ENCODE measurements at regions not wholly inside any gene's neighbourhood (a gene's known extent, or its start where the extent isn't known, plus 50 kb on each side); places are given as distances from the start of the nearest gene placed in this dataset.

DNA sequence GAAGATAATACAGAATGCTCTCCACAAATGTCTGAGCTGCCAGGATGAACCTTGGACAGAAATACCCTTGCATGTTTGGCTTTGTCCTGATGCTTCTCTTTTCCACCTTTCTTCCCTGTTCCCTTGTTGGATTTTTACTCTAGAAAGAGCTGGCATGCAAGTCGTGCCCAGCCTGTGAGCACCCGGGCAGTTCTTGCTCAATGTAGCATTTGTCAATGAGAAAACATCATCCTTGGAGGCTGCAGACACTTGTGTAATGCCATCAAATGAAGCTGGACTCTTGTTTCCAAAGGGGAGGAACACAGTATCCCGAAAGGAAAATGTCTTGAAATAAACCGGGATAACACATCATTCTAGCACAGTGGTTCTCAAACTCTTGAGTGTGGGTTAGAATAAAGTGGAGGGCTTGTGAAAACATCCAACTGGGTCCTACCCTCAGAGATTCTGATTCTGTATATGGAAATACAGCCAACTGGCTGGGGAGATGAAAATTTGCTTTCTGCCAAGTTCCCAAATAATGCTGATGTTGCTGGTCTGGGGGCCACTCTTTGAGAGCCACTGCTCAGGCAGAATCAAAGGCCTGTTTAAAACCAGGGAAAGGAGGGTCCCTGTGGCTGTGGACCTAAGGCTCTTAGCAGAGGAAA lies 237.2 kb downstream of the SPATA18 start:
- DNase-seq: no peak

DNA sequence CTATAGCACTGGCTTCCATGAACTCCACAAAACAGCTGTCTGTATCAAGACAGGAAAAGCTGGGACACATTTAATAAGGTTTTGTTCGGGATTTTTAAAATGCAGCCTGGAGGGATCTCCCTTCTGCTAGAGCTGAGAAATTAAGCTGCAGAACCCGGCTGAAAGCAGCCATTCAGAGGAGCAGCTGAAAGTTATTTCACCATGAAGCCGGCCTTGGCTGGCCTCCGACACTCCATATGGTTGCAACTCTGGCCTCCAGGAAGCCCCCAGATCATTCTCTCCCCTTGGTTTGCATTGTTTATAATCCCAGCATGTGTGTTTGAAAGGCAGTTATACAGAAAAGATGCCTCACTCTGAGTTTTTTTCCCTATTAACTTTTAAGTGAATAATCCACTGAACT lies 239.4 kb downstream of the SPATA18 start:
- no peak for DNase-seq

DNA sequence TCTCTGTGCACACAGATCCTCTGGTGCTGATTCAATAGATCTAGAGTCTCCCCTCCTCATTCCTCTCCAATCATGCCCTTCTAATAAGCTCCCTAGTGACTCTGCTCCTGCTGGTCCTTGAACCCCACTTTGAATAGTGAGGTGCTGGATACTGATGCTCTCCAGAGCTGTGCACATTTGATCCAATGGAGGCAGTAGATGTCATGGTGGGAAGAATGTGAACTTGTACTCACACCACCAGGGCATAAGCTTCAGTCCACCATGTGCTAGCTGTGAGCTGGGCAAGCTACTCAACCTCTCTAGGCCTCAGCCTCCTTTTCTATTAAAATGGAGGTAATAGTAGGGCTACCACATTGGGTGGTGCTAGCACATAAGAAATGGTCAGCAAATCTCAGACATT lies 241.1 kb downstream of the SPATA18 start:
- DNase-seq: no peak

GRCh38 chr4:52296341-52296740 lies 245.2 kb downstream of the SPATA18 start:
- DNase-seq: no peak

DNA sequence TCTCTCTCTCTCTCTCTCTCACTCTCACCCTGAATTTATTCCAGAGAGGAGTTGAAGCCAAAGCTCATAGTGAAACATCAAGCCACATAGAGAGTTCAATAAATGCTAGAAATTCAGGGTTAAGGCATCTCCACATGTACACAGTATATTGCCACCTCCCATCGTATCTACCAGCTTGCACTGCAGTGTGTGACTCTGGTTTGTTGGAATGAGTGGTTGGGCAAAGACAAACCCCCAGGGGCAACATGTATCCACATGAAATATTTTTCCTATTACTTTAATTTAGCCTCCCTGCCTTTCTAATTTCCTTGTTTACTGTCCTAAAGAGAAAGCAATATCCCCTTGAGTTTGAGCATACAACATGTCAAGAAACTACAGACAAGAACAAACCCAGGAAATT lies 247.3 kb downstream of the SPATA18 start:
- no peak for DNase-seq

GRCh38 chr4:52299120-52299519 lies 248.0 kb downstream of the SPATA18 start:
- no peak for DNase-seq

DNA sequence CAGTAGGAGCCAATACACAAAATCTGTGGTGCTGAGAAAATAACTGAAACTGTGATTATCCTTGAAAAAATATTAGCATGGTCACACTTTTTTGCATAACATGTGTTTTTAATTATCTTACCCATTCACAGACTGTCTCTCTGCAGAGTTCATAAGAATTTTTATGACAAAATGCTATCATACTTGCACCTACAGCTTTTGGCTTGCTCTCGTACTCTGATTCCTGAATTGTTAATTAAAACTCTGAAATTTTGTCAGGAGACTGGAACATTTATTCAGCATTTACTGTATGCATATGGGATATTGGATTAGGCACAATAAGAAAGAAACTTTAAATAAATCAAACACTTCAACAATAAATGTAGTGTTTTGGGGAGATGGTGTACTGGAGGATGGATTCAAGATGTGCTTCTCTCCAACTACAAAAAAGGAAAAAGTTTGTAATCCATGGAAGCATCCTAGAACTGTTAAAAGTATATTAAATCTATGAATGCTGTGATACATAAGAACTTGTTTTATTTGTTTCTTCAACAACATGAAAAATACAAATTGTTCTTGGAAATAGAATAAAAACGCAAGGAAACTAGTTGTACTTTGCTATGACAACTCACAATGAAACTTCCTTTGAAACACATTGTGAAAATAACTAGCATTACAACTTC lies 260.5 kb downstream of the SPATA18 start:
- no peak for DNase-seq

GRCh38 chr4:52312722-52313121 lies 261.6 kb downstream of the SPATA18 start:
- no peak for DNase-seq

- DNase-seq: no peak
Measured at GRCh38 chr4:52317361-52317879, 266.3 kb downstream of the SPATA18 start.

- no peak for DNase-seq
Measured at GRCh38 chr4:52317981-52318380, 266.9 kb downstream of the SPATA18 start.

GRCh38 chr4:52329894-52330293 lies 278.8 kb downstream of the SPATA18 start:
- no peak for DNase-seq

DNA sequence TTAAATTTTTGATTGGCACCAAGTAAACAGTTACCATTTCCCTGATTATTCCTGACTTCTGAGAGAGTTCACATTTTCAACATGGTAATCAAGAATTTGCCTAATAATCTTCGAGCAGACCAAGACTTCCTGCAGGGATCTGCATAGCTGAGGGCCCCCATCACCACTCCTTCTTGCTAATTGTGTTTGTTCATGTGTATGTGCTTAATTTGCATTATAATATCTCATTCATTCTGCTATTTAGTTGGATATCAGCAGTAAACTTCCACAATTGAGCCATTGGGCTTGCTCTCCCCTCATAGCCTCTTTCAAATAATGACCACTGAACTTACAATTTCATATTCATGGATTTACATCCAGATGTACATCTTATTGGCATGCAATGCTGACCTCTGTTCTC lies 292.5 kb downstream of the SPATA18 start:
- DNase-seq: no peak

- DNase-seq: no peak
Measured at GRCh38 chr4:52350926-52351325, 299.8 kb downstream of the SPATA18 start.

DNA sequence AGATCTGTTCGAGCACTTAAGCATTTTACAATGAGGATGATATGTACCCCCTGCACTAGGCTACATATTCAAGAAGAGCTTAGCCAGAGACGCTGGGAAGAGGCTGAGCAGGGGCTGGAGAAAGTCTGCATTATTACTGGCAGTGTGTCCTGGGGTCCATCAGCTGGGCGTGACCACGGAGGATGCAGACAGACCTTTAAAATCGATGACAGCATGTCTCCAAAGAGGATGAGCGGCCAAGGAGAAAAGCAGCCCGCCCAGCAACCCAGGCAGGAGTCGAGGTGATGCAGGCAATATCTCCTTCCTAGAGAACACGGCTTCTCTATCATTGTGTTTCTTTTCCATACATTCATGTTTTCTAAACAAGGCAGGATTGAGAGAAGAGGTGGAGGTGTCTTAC lies 300.7 kb downstream of the USP46 start:
- DNase-seq: no peak

DNA sequence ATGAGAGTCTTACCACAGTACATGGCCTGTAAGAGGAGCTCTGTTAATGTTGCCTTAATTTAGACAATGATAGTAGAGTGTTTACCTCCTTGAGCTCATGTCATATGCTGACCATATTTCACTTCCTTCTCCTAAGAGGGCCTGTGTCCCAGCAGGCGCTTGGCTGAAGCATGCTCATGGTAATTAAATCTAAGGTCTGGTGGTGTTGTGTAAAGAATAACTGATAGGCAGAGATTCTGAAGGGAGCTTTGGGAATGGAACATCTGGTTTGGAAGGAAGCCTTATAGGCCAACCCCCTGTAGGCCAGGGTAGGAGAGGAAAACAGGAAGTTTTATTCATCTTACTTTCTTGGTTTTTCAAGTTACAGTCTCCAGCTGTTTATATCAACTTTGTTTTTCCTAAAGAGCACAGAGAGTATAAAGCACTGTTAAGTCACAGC lies 300.2 kb downstream of the USP46 start:
- no peak for DNase-seq

DNA sequence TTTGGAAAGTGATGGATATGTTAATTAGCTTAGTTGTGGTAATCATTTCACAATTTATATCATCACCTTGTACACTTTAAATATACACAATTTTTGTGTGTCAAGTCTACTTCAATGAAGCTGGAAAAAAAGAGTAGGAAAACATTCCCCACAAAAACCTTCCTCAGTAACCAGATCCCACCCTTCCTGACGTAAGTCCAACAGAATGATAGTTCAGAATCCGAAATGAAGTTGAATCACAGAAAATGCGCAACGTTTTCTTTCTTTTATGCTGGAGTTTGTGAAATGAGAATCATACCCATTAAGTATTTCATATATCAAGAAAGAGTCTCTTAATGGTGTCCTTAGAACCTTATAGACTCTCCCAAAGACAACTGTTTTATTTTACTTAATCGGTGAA lies 292.9 kb downstream of the USP46 start:
- DNase-seq: no peak

GRCh38 chr4:52366621-52367020 lies 292.5 kb downstream of the USP46 start:
- no peak for DNase-seq

GRCh38 chr4:52367282-52367830 lies 291.7 kb downstream of the USP46 start:
- DNase-seq: no peak

GRCh38 chr4:52368895-52369294 lies 290.2 kb downstream of the USP46 start:
- no peak for DNase-seq

DNA sequence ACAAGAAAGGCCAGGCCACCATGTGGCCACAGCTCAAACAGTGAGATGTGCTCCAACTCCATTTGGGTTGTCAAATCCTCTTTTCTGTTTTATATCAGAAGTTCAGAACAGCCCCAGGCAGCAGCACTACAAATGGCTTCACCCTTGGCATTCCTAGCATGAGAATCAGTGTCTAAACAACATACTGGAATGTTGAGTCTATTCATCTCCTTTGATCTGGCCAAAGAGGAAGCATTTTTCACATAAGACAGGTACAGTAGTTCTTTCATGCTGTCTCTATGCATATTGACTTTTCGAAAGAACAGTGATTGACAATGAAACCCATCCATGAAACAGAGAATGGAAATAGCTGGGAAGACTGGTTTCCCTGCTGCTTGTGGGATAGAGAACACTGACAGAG lies 289.5 kb downstream of the USP46 start:
- no peak for DNase-seq

- no peak for DNase-seq
Measured at GRCh38 chr4:52370576-52370975, 288.5 kb downstream of the USP46 start.

GRCh38 chr4:52371841-52372240 lies 287.3 kb downstream of the USP46 start:
- DNase-seq: no peak

DNA sequence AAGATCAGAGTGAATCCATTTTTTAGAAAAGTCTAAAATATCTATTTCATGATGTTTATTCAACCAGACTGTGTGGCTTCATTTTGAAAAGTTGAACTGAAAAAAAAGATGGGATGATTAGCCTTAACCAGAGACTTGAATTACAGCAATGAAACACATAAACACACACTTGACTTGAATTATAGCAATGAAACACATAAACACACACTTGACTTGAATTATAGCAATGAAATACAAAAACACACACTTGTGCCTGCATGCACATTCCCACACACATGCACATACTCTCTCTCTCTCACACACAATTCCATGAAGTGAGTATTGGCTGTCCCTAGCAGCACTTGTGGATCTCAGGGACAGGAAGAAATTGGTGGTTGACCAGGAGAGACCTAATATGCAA lies 286.8 kb downstream of the USP46 start:
- no peak for DNase-seq

GRCh38 chr4:52372747-52373146 lies 286.4 kb downstream of the USP46 start:
- DNase-seq: no peak

Data from NCI-H2081 treated with DMSO at 0.1 percent for 48 hours (cell line).